ENCODE measurements at regions not wholly inside any gene's neighbourhood (a gene's known extent, or its start where the extent isn't known, plus 50 kb on each side); places are given as distances from the start of the nearest gene placed in this dataset.

GRCh38 chr15:62878070-62878469, 164.5 kb upstream of the TPM1 start:
- TF ChIP-seq CTCF (IDR thresholded peaks at IDR 0.05; ENCODE audit: insufficient read depth, low read length): no peak
- no peak for TF ChIP-seq GABPA (IDR thresholded peaks at IDR 0.05; ENCODE audit: low read depth)
- TF ChIP-seq POLR2AphosphoS5 (IDR thresholded peaks at IDR 0.05; ENCODE audit: low read depth): no peak
